DOHH2 (cell line): ENCODE measurements at regions not wholly inside any gene's neighbourhood (a gene's known extent, or its start where the extent isn't known, plus 50 kb on each side); places are given as distances from the start of the nearest gene placed in this dataset.
"Not testable (repeated sequence)": the region's sequence is repeated elsewhere in the genome, so short reads cannot be mapped to it uniquely, and the experiment has no call there.

Source experiments
- H3F3A ChIP-seq: fragments of 200-600 bp; sonication (generic), shearing (Covaris generic); 2 replicates; pipeline ENCODE4 v1.6.0; 2016; ENCODE audit warnings: antibody characterized with exemption, mild to moderate bottlenecking; ENCODE audit not compliant: control insufficient read depth, insufficient read depth
- H3K27ac ChIP-seq: fragments of 200-600 bp; sonication (generic); 2 replicates; pipeline ENCODE4 v1.5.1; 2014; ENCODE audit warnings: low read depth, mild to moderate bottlenecking, low read length, moderate library complexity
- H3K27me3 ChIP-seq: fragments of 200-600 bp; sonication (generic); 2 replicates; pipeline ENCODE4 v1.6.1; 2014; ENCODE audit warnings: mild to moderate bottlenecking, low read length, mixed read lengths; ENCODE audit not compliant: control insufficient read depth
- H3K36me3 ChIP-seq: fragments of 200-600 bp; sonication (generic); 2 replicates; pipeline ENCODE4 v1.6.1; 2014; ENCODE audit warnings: mild to moderate bottlenecking, low read length, moderate library complexity, mixed read lengths; ENCODE audit not compliant: control insufficient read depth
- H3K4me1 ChIP-seq: fragments of 200-600 bp; sonication (generic); 2 replicates; pipeline ENCODE4 v1.6.1; 2014; ENCODE audit warnings: mild to moderate bottlenecking, low read length, mixed read lengths; ENCODE audit not compliant: control insufficient read depth
- H3K4me2 ChIP-seq: fragments of 200-600 bp; sonication (generic); 2 replicates; pipeline ENCODE4 v1.6.0; 2014; ENCODE audit warnings: mild to moderate bottlenecking, low read length, moderate library complexity
- H3K4me3 ChIP-seq: fragments of 200-600 bp; sonication (generic); 2 replicates; pipeline ENCODE4 v1.5.1; 2014; ENCODE audit warnings: mild to moderate bottlenecking, low read length, mixed read lengths
- H3K79me2 ChIP-seq: fragments of 200-600 bp; sonication (generic); 2 replicates; pipeline ENCODE4 v1.6.1; 2014; ENCODE audit warnings: mild to moderate bottlenecking, low read length, mixed read lengths; ENCODE audit not compliant: control insufficient read depth
- H3K9me2 ChIP-seq: fragments of 200-600 bp; sonication (generic); replicated peaks from 2 replicates; pipeline ENCODE4 v1.6.1; 2014; ENCODE audit warnings: mild to moderate bottlenecking, low read length, mixed read lengths; ENCODE audit not compliant: control insufficient read depth
- H3K9me3 ChIP-seq: fragments of 200-600 bp; sonication (generic); 2 replicates; pipeline ENCODE4 v1.6.1; 2014; ENCODE audit warnings: antibody characterized with exemption, low read length, mixed read lengths; ENCODE audit not compliant: control insufficient read depth, insufficient read depth
- H4K20me1 ChIP-seq: fragments of 200-600 bp; sonication (generic); 2 replicates; pipeline ENCODE4 v1.6.0; 2014; ENCODE audit warnings: low read depth, mild to moderate bottlenecking, antibody characterized with exemption, low read length, moderate library complexity; ENCODE audit not compliant: control insufficient read depth, insufficient read depth
- CTCF ChIP-seq: fragments of 200-600 bp; sonication (generic); IDR thresholded peaks from one replicate; pipeline ENCODE4 v1.5.1; 2014; ENCODE audit warnings: antibody characterized with exemption, mild to moderate bottlenecking, low read depth, low read length; ENCODE audit not compliant: poor library complexity, severe bottlenecking
- EZH2phosphoT487 ChIP-seq: fragments of 200-600 bp; sonication (generic); IDR thresholded peaks from 2 replicates; pipeline ENCODE4 v1.6.1; 2017; ENCODE audit warnings: borderline replicate concordance, mild to moderate bottlenecking, antibody characterized with exemption, low read length, moderate library complexity, mixed read lengths

GRCh38 chr2:109712746-109713145, 81.4 kb upstream of the RGPD5 start:
- Histone ChIP-seq H3K9me3 (no peaks in the 10 kb centered on the region), H4K20me1 (no peaks in the 10 kb centered on the region), H3K9me2 (no peaks in the 10 kb centered on the region), H3K27me3 (no peaks in the 10 kb centered on the region), H3K27ac (no peak overlapping the region), H3K36me3 (no peaks in the 10 kb centered on the region), H3K4me3 (no peak overlapping the region), H3K4me1 (no peaks in the 10 kb centered on the region), H3K4me2 (no peak overlapping the region), H3F3A (no peaks in the 10 kb centered on the region), H3K79me2 (no peaks in the 10 kb centered on the region)
- no peak for TF ChIP-seq CTCF
- TF ChIP-seq EZH2phosphoT487, result no peak

- no peaks in the 10 kb centered on the region for H3K9me2 ChIP-seq
- H3K27ac ChIP-seq, result no peak overlapping the region
- TF ChIP-seq CTCF (no peak), EZH2phosphoT487 (no peak)
- no peaks in the 10 kb centered on the region for H3K79me2 ChIP-seq
- H3K36me3 ChIP-seq, result no peaks in the 10 kb centered on the region
- H3K4me3 ChIP-seq, result no peak overlapping the region
- H3K27me3 ChIP-seq, result no peaks in the 10 kb centered on the region
- H3K9me3 ChIP-seq, result no peaks in the 10 kb centered on the region
- no peaks in the 10 kb centered on the region for H3F3A ChIP-seq
- no peaks in the 10 kb centered on the region for H3K4me1 ChIP-seq
- no peaks in the 10 kb centered on the region for H4K20me1 ChIP-seq
- no peak overlapping the region for H3K4me2 ChIP-seq
These were observed 78.7 kb upstream of the RGPD5 start for GRCh38 chr2:109715313-109715805.

GRCh38 chr2:109716596-109716995, 77.5 kb upstream of the RGPD5 start:
- H3K4me3 ChIP-seq, H3K4me1 ChIP-seq, H3K4me2 ChIP-seq, H3K27ac ChIP-seq, H3K79me2 ChIP-seq, H3F3A ChIP-seq, H3K9me2 ChIP-seq, H3K9me3 ChIP-seq, H3K36me3 ChIP-seq, H4K20me1 ChIP-seq, H3K27me3 ChIP-seq: not testable (repeated sequence)

- TF ChIP-seq EZH2phosphoT487 (no peak), CTCF (no peak)
- no peaks in the 10 kb centered on the region for H3K9me2 ChIP-seq
- H3K79me2 ChIP-seq, result no peaks in the 10 kb centered on the region
- H3F3A ChIP-seq, result no peaks in the 10 kb centered on the region
- no peaks in the 10 kb centered on the region for H4K20me1 ChIP-seq
- no peak overlapping the region for H3K4me3 ChIP-seq
- no peaks in the 10 kb centered on the region for H3K9me3 ChIP-seq
- no peaks in the 10 kb centered on the region for H3K36me3 ChIP-seq
- no peak overlapping the region for H3K27ac ChIP-seq
- H3K4me1 ChIP-seq, result no peaks in the 10 kb centered on the region
- no peaks in the 10 kb centered on the region for H3K27me3 ChIP-seq
- H3K4me2 ChIP-seq, result no peak overlapping the region
These were observed 76.0 kb upstream of the RGPD5 start for GRCh38 chr2:109718139-109718538.
